ENCODE measurements at regions not wholly inside any gene's neighbourhood (a gene's known extent, or its start where the extent isn't known, plus 50 kb on each side); places are given as distances from the start of the nearest gene placed in this dataset.

DNA sequence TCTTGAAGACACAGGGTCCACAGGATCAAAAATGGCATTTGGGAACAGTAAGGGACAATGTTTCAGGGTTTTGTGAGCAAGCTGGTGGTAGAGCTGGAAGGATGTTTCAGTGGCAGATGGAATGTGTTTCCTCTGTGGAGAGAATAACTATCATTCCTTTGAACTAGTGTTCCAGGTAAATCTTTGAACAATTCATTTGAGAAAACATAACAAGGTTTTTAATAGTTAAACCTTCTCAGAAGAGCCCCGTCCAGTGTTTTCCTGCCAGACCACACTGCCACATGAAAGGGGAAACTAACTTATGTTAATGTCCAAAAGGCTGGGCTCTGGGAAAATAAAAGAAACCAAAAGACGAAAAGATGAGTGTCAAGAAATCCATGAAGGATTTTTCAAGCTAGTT lies 207.0 kb upstream of the ZNF462 start:
- Histone ChIP-seq H4K8ac (replicated peaks; ENCODE audit: insufficient read length, low read depth, low read length) (no peak overlapping the region), H3K9me3 (ENCODE audit: control insufficient read depth, low read depth, low read length) (no peaks in the 10 kb centered on the region), H3K27me3 (ENCODE audit: insufficient read depth, low read length) (no peaks in the 10 kb centered on the region), H2BK12ac (ENCODE audit: insufficient read length, low read depth, low read length) (no peak overlapping the region), H3K4ac (ENCODE audit: low read depth, low read length) (no peak overlapping the region), H2AK5ac (ENCODE audit: insufficient read length, low read length) (no peak overlapping the region), H2BK15ac (ENCODE audit: low read depth, low read length) (no peak overlapping the region), H3K79me1 (ENCODE audit: insufficient read depth, low read depth, low read length, poor library complexity, severe bottlenecking) (no peaks in the 10 kb centered on the region), H3K4me1 (ENCODE audit: insufficient read depth, low read length) (peaks cover 7% of the 10 kb centered on the region; the same call in 1 of the 2 replicates), H3K79me2 (ENCODE audit: insufficient read depth, low read length) (no peaks in the 10 kb centered on the region), H3K14ac (ENCODE audit: insufficient read depth, low read length) (no peak overlapping the region), H3K23me2 (ENCODE audit: insufficient read length, low read depth, low read length, poor library complexity, severe bottlenecking) (no peaks in the 10 kb centered on the region), H3K56ac (ENCODE audit: insufficient read length, low read depth, low read length) (no peak overlapping the region), H2AFZ (ENCODE audit: low read length) (no peak overlapping the region), H2BK20ac (ENCODE audit: low read depth, low read length, poor library complexity, severe bottlenecking) (no peak overlapping the region), H2BK120ac (ENCODE audit: low read depth, low read length, poor library complexity, severe bottlenecking) (no peak overlapping the region), H2BK5ac (ENCODE audit: insufficient read length, low read length) (no peak overlapping the region), H4K20me1 (ENCODE audit: control insufficient read depth, insufficient read depth, insufficient read length) (no peaks in the 10 kb centered on the region), H3K4me2 (ENCODE audit: insufficient read depth, insufficient read length, low read length) (no peak overlapping the region), H4K5ac (ENCODE audit: insufficient read length, low read depth, low read length) (no peak overlapping the region), H3K18ac (ENCODE audit: insufficient read length, low read depth, low read length) (no peak overlapping the region), H3K23ac (ENCODE audit: insufficient read length, low read depth, low read length) (no peak overlapping the region), H3T11ph (ENCODE audit: low read length) (no peak overlapping the region), H3K27ac (ENCODE audit: insufficient read length, low read depth, low read length) (no peak overlapping the region), H4K91ac (ENCODE audit: insufficient read length, low read depth, low read length) (no peak overlapping the region), H3K9ac (ENCODE audit: extremely low read depth, insufficient read length, low read length) (no peak overlapping the region)
- DNase-seq, result no peak
- Mint-ChIP-seq H3K4me3 (no peak overlapping the region), H3K9me3 (no peaks in the 10 kb centered on the region), H3K4me1 (peaks cover 11 to 19% of the 10 kb centered on the region in 2 experiments), H3K36me3 (ENCODE audit: insufficient read depth in 1 of 3, low read depth in 3 of 3) (no peaks in the 10 kb centered on the region; a peak in 1 of 7 replicates), H3K27ac (no peak overlapping the region), H3K27me3 (ENCODE audit: low read depth) (no peaks in the 10 kb centered on the region)
- WGBS (ENCODE audit: extremely low coverage, insufficient read length, low lambda C conversion rate), result no CpG with 5 or more reads among the region's 2 CpGs
- TF ChIP-seq, protein P1, sequence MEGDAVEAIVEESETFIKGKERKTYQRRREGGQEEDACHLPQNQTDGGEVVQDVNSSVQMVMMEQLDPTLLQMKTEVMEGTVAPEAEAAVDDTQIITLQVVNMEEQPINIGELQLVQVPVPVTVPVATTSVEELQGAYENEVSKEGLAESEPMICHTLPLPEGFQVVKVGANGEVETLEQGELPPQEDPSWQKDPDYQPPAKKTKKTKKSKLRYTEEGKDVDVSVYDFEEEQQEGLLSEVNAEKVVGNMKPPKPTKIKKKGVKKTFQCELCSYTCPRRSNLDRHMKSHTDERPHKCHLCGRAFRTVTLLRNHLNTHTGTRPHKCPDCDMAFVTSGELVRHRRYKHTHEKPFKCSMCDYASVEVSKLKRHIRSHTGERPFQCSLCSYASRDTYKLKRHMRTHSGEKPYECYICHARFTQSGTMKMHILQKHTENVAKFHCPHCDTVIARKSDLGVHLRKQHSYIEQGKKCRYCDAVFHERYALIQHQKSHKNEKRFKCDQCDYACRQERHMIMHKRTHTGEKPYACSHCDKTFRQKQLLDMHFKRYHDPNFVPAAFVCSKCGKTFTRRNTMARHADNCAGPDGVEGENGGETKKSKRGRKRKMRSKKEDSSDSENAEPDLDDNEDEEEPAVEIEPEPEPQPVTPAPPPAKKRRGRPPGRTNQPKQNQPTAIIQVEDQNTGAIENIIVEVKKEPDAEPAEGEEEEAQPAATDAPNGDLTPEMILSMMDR (conservative IDR thresholded peaks at IDR 0.05), result no peak

Measured in H9 (cell line).